Fibroblast of skin of right biceps (primary cell): ENCODE measurements at regions not wholly inside any gene's neighbourhood (a gene's known extent, or its start where the extent isn't known, plus 50 kb on each side); places are given as distances from the start of the nearest gene placed in this dataset.
"Not testable (repeated sequence)": the region's sequence is repeated elsewhere in the genome, so short reads cannot be mapped to it uniquely, and the experiment has no call there.

Source experiments
- DNase-seq: peaks from one replicate; pipeline ENCODE4 v3.0.0-alpha.2; 2013

- no peak for DNase-seq
Observed at GRCh38 chr21:20877976-20878375, 120.2 kb upstream of the NCAM2 start.

GRCh38 chr21:20882462-20883407 lies 115.5 kb upstream of the NCAM2 start:
- peak; percentile 87 for DNase-seq

- peak; percentile 74 for DNase-seq
Observed at GRCh38 chr21:20883408-20883800, 114.8 kb upstream of the NCAM2 start.

- no peak for DNase-seq
Observed at GRCh38 chr21:20902511-20902910, 95.7 kb upstream of the NCAM2 start.

GRCh38 chr21:20902998-20903397 lies 95.2 kb upstream of the NCAM2 start:
- DNase-seq: no peak

- DNase-seq: not testable (repeated sequence)
Observed at GRCh38 chr21:20927555-20927954, 70.7 kb upstream of the NCAM2 start.

GRCh38 chr21:20942523-20942922 lies 55.7 kb upstream of the NCAM2 start:
- no peak for DNase-seq

- peak; percentile 1 for DNase-seq
Observed at GRCh38 chr21:20943561-20943997, 54.6 kb upstream of the NCAM2 start.

GRCh38 chr21:20944139-20944538 lies 54.1 kb upstream of the NCAM2 start:
- no peak for DNase-seq

GRCh38 chr21:20946701-20947100 lies 51.5 kb upstream of the NCAM2 start:
- DNase-seq: no peak
